ENCODE measurements at regions not wholly inside any gene's neighbourhood (a gene's known extent, or its start where the extent isn't known, plus 50 kb on each side); places are given as distances from the start of the nearest gene placed in this dataset.

GRCh38 chr1:200491103-200491502 is 81.3 kb upstream of the ZNF281 start:
- ChIA-PET CTCF (no interaction called here), POLR2A (no interaction called here)
- Mint-ChIP-seq H3K4me1 (ENCODE audit: low read depth) (no peaks in the 10 kb centered on the region), H3K27me3 (no peaks in the 10 kb centered on the region), H3K36me3 (ENCODE audit: low read depth) (no peaks in the 10 kb centered on the region), H3K27ac (no peak overlapping the region), H3K4me3 (no peak overlapping the region), H3K9me3 (no peaks in the 10 kb centered on the region)
- intact Hi-C loops (cut with DNase I, micrococcal nuclease): no loop called here
- no peak for ATAC-seq (ENCODE audit: poor library complexity)
- Histone ChIP-seq H3K4me3 (ENCODE audit: low read length) (no peak overlapping the region), H3K9me3 (ENCODE audit: control insufficient read depth in 1 of 2, insufficient read depth in 1 of 2, low read length in 2 of 2) (no peaks in the 10 kb centered on the region), H3K4me1 (ENCODE audit: insufficient read depth, low read length) (peaks cover 6% of the 10 kb centered on the region), H3K27me3 (ENCODE audit: control insufficient read depth in 1 of 2, insufficient read depth in 2 of 2, low read length in 2 of 2) (no peaks in the 10 kb centered on the region), H3K36me3 (ENCODE audit: insufficient read depth, low read length) (no peaks in the 10 kb centered on the region), H3K27ac (ENCODE audit: low read depth in 1 of 2, low read length in 2 of 2) (no peak overlapping the region)
- TF ChIP-seq CTCF (IDR thresholded peaks at IDR 0.05): no peak
- no peak for DNase-seq

GRCh38 chr1:200490183-200490582 is 80.3 kb upstream of the ZNF281 start:
- Histone ChIP-seq H3K27me3 (ENCODE audit: control insufficient read depth in 1 of 2, insufficient read depth in 2 of 2, low read length in 2 of 2) (no peaks in the 10 kb centered on the region), H3K27ac (ENCODE audit: low read depth in 1 of 2, low read length in 2 of 2) (no peak overlapping the region), H3K36me3 (ENCODE audit: insufficient read depth, low read length) (no peaks in the 10 kb centered on the region), H3K4me3 (ENCODE audit: low read length) (no peak overlapping the region), H3K4me1 (ENCODE audit: insufficient read depth, low read length) (peaks cover 6% of the 10 kb centered on the region), H3K9me3 (ENCODE audit: control insufficient read depth in 1 of 2, insufficient read depth in 1 of 2, low read length in 2 of 2) (no peaks in the 10 kb centered on the region)
- ChIA-PET CTCF (no interaction called here), POLR2A (no interaction called here)
- no peak for DNase-seq
- no peak overlapping the region for H3K27ac Mint-ChIP-seq
- no peak for ATAC-seq (ENCODE audit: poor library complexity)
- no peaks in the 10 kb centered on the region for H3K9me3 Mint-ChIP-seq
- no peak for TF ChIP-seq CTCF (IDR thresholded peaks at IDR 0.05)
- no peaks in the 10 kb centered on the region for H3K27me3 Mint-ChIP-seq
- no peak overlapping the region for H3K4me3 Mint-ChIP-seq
- H3K36me3 Mint-ChIP-seq (ENCODE audit: low read depth): no peaks in the 10 kb centered on the region
- intact Hi-C loops (cut with DNase I, micrococcal nuclease): no loop called here
- no peaks in the 10 kb centered on the region for H3K4me1 Mint-ChIP-seq (ENCODE audit: low read depth)

GRCh38 chr1:200488375-200489165 is 78.7 kb upstream of the ZNF281 start:
- no peaks in the 10 kb centered on the region for H3K9me3 ChIP-seq (ENCODE audit: control insufficient read depth in 1 of 2, insufficient read depth in 1 of 2, low read length in 2 of 2)
- CTCF ChIA-PET: interaction anchor here (0.9 kb wide), 1 partner anchor 186 kb away, joined by 3 read pairs; no protein-coding TSS in a partner anchor
- H3K27me3 Mint-ChIP-seq: no peaks in the 10 kb centered on the region
- no peak overlapping the region for H3K27ac ChIP-seq (ENCODE audit: low read depth in 1 of 2, low read length in 2 of 2)
- H3K4me3 Mint-ChIP-seq: no peak overlapping the region
- POLR2A ChIA-PET: no interaction called here
- no peaks in the 10 kb centered on the region for H3K36me3 ChIP-seq (ENCODE audit: insufficient read depth, low read length)
- intact Hi-C loops (cut with DNase I, micrococcal nuclease): loop anchor here (1.0 to 5.0 kb wide), 6 partner anchors 208 to 804 kb away; no protein-coding TSS in a partner anchor
- no peak overlapping the region for H3K4me3 ChIP-seq (ENCODE audit: low read length)
- H3K27ac Mint-ChIP-seq: no peak overlapping the region
- peak; percentile 79 for TF ChIP-seq CTCF (IDR thresholded peaks at IDR 0.05)
- peak; percentile 52 for ATAC-seq (ENCODE audit: poor library complexity)
- no peaks in the 10 kb centered on the region for H3K27me3 ChIP-seq (ENCODE audit: control insufficient read depth in 1 of 2, insufficient read depth in 2 of 2, low read length in 2 of 2)
- peaks cover 10% of the 10 kb centered on the region for H3K4me1 ChIP-seq (ENCODE audit: insufficient read depth, low read length)
- no peaks in the 10 kb centered on the region for H3K4me1 Mint-ChIP-seq (ENCODE audit: low read depth)
- no peaks in the 10 kb centered on the region for H3K36me3 Mint-ChIP-seq (ENCODE audit: low read depth)
- peak in 12 of 14 experiments; percentile 9 to 69 (median 28) for DNase-seq
- no peaks in the 10 kb centered on the region for H3K9me3 Mint-ChIP-seq

Measured in CD4-positive, alpha-beta T cell (primary cell).